GM19043 (cell line): ENCODE measurements at regions not wholly inside any gene's neighbourhood (a gene's known extent, or its start where the extent isn't known, plus 50 kb on each side); places are given as distances from the start of the nearest gene placed in this dataset.

ENCODE experiments used
- ATAC-seq: cut with Tn5 transposase; IDR thresholded peaks from one replicate; pipeline ENCODE4 v1.9.1; 2021; ENCODE audit warnings: low read depth; ENCODE audit not compliant: unreplicated experiment

- no peak for ATAC-seq
Measured at GRCh38 chr15:95932141-95932540, 398.4 kb upstream of the NR2F2 start.

GRCh38 chr15:95932676-95933075 is 397.8 kb upstream of the NR2F2 start:
- ATAC-seq = no peak

- no peak for ATAC-seq
Measured at GRCh38 chr15:95935852-95936251, 394.6 kb upstream of the NR2F2 start.

- ATAC-seq = no peak
Measured at GRCh38 chr15:95937128-95937528, 393.4 kb upstream of the NR2F2 start.

- no peak for ATAC-seq
Measured at GRCh38 chr15:95940431-95940985, 390.0 kb upstream of the NR2F2 start.

GRCh38 chr15:95944193-95944592 is 386.3 kb upstream of the NR2F2 start:
- ATAC-seq = no peak

GRCh38 chr15:95944661-95945255 is 385.7 kb upstream of the NR2F2 start:
- ATAC-seq = no peak

GRCh38 chr15:95946241-95946640 is 384.3 kb upstream of the NR2F2 start:
- ATAC-seq = no peak

- ATAC-seq = no peak
Measured at GRCh38 chr15:95946926-95947325, 383.6 kb upstream of the NR2F2 start.

GRCh38 chr15:95948411-95948810 is 382.1 kb upstream of the NR2F2 start:
- ATAC-seq = no peak

- no peak for ATAC-seq
Measured at GRCh38 chr15:95953032-95953431, 377.5 kb upstream of the NR2F2 start.

- no peak for ATAC-seq
Measured at GRCh38 chr15:95957861-95958260, 372.6 kb upstream of the NR2F2 start.

- ATAC-seq = no peak
Measured at GRCh38 chr15:95958382-95958781, 372.1 kb upstream of the NR2F2 start.

GRCh38 chr15:95968856-95969255 is 361.6 kb upstream of the NR2F2 start:
- no peak for ATAC-seq

- no peak for ATAC-seq
Measured at GRCh38 chr15:95970326-95970725, 360.2 kb upstream of the NR2F2 start.

- no peak for ATAC-seq
Measured at GRCh38 chr15:95972041-95972553, 358.4 kb upstream of the NR2F2 start.

- ATAC-seq = no peak
Measured at GRCh38 chr15:95972812-95973211, 357.7 kb upstream of the NR2F2 start.

- peak; percentile 77 for ATAC-seq
Measured at GRCh38 chr15:95973566-95974256, 356.8 kb upstream of the NR2F2 start.

- no peak for ATAC-seq
Measured at GRCh38 chr15:95975212-95975611, 355.3 kb upstream of the NR2F2 start.

GRCh38 chr15:95979286-95979685 is 351.2 kb upstream of the NR2F2 start:
- ATAC-seq = no peak

GRCh38 chr15:95981209-95981608 is 349.3 kb upstream of the NR2F2 start:
- no peak for ATAC-seq

- no peak for ATAC-seq
Measured at GRCh38 chr15:95987299-95987698, 343.2 kb upstream of the NR2F2 start.
